HG03432 (cell line): ENCODE measurements at regions not wholly inside any gene's neighbourhood (a gene's known extent, or its start where the extent isn't known, plus 50 kb on each side); places are given as distances from the start of the nearest gene placed in this dataset.

Source experiments
- ATAC-seq: cut with Tn5 transposase; IDR thresholded peaks from one replicate; pipeline ENCODE4 v1.9.1; 2021; ENCODE audit warnings: mild to moderate bottlenecking, moderate library complexity; ENCODE audit not compliant: unreplicated experiment

- no peak for ATAC-seq
These were observed 121.0 kb upstream of the CD180 start for GRCh38 chr5:67317603-67318002.

GRCh38 chr5:67316695-67317094 is 120.1 kb upstream of the CD180 start:
- ATAC-seq = no peak

GRCh38 chr5:67315082-67315989 is 118.7 kb upstream of the CD180 start:
- ATAC-seq = no peak

GRCh38 chr5:67311701-67312100 is 115.1 kb upstream of the CD180 start:
- ATAC-seq = no peak

- ATAC-seq = no peak
These were observed 114.6 kb upstream of the CD180 start for GRCh38 chr5:67311208-67311607.

GRCh38 chr5:67310740-67311139 is 114.1 kb upstream of the CD180 start:
- ATAC-seq = no peak

GRCh38 chr5:67310169-67310568 is 113.6 kb upstream of the CD180 start:
- ATAC-seq = no peak

GRCh38 chr5:67308988-67309688 is 112.5 kb upstream of the CD180 start:
- ATAC-seq = no peak

- ATAC-seq = no peak
These were observed 110.5 kb upstream of the CD180 start for GRCh38 chr5:67306965-67307607.

GRCh38 chr5:67305913-67306710 is 109.5 kb upstream of the CD180 start:
- peak; percentile 49 for ATAC-seq

- no peak for ATAC-seq
These were observed 108.8 kb upstream of the CD180 start for GRCh38 chr5:67305401-67305800.

GRCh38 chr5:67303356-67303755 is 106.8 kb upstream of the CD180 start:
- no peak for ATAC-seq

- no peak for ATAC-seq
These were observed 104.8 kb upstream of the CD180 start for GRCh38 chr5:67301285-67301903.

- no peak for ATAC-seq
These were observed 103.7 kb upstream of the CD180 start for GRCh38 chr5:67300326-67300725.

GRCh38 chr5:67299231-67299735 is 102.7 kb upstream of the CD180 start:
- ATAC-seq = no peak

GRCh38 chr5:67297802-67298532 is 101.4 kb upstream of the CD180 start:
- no peak for ATAC-seq

GRCh38 chr5:67297376-67297775 is 100.8 kb upstream of the CD180 start:
- no peak for ATAC-seq

- no peak for ATAC-seq
These were observed 97.8 kb upstream of the CD180 start for GRCh38 chr5:67294266-67294938.

GRCh38 chr5:67293226-67293625 is 96.6 kb upstream of the CD180 start:
- ATAC-seq = no peak
